ENCODE measurements at regions not wholly inside any gene's neighbourhood (a gene's known extent, or its start where the extent isn't known, plus 50 kb on each side); places are given as distances from the start of the nearest gene placed in this dataset.

DNA sequence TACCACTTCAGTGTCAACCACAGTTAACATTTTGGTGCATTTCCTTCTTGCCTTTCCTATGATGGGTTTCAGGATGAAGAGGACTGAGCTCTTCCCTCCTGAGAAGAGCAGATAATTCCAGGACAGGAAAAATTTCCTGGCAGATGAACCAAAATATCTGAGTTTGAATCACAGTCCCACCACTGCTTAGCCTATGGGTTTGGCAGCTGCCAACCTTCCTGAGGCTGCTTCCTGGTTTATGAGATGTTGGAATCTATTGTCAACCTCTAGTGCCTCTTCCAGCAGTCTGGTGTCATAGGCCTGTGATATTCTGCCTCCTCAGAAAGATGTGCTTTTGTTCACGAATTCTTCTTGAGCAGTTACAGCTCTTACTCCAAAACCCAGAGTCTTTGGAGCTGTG is 197.4 kb upstream of the FRMD6 start:
- Mint-ChIP-seq H3K27ac (no peak overlapping the region), H3K9me3 (no peaks in the 10 kb centered on the region), H3K4me1 (ENCODE audit: low read depth) (no peaks in the 10 kb centered on the region), H3K27me3 (peaks cover 21% of the 10 kb centered on the region), H3K4me3 (no peak overlapping the region), H3K36me3 (ENCODE audit: low read depth) (no peaks in the 10 kb centered on the region)
- TF ChIP-seq, protein P1, sequence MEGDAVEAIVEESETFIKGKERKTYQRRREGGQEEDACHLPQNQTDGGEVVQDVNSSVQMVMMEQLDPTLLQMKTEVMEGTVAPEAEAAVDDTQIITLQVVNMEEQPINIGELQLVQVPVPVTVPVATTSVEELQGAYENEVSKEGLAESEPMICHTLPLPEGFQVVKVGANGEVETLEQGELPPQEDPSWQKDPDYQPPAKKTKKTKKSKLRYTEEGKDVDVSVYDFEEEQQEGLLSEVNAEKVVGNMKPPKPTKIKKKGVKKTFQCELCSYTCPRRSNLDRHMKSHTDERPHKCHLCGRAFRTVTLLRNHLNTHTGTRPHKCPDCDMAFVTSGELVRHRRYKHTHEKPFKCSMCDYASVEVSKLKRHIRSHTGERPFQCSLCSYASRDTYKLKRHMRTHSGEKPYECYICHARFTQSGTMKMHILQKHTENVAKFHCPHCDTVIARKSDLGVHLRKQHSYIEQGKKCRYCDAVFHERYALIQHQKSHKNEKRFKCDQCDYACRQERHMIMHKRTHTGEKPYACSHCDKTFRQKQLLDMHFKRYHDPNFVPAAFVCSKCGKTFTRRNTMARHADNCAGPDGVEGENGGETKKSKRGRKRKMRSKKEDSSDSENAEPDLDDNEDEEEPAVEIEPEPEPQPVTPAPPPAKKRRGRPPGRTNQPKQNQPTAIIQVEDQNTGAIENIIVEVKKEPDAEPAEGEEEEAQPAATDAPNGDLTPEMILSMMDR (IDR thresholded peaks at IDR 0.05), result no peak
- DNase-seq, result no peak
- no peaks in the 10 kb centered on the region for H3K9me3 ChIP-seq (ENCODE audit: control insufficient read depth in 1 of 2, insufficient read depth in 1 of 2, low read length in 2 of 2)
- H3K36me3 ChIP-seq (ENCODE audit: insufficient read depth, low read length), result no peaks in the 10 kb centered on the region
- ATAC-seq (ENCODE audit: poor library complexity), result no peak
- POLR2A ChIA-PET, result no interaction called here
- H3K4me1 ChIP-seq (ENCODE audit: insufficient read depth, low read length), result no peaks in the 10 kb centered on the region
- H3K4me3 ChIP-seq (ENCODE audit: low read length), result no peak overlapping the region
- intact Hi-C loops (cut with DNase I, micrococcal nuclease), result no loop called here
- no peak overlapping the region for H3K27ac ChIP-seq (ENCODE audit: low read depth in 1 of 2, low read length in 2 of 2)
- CTCF ChIA-PET, result no interaction called here
- peaks cover 0 to 3% of the 10 kb centered on the region in 2 experiments for H3K27me3 ChIP-seq (ENCODE audit: control insufficient read depth in 1 of 2, insufficient read depth in 2 of 2, low read length in 2 of 2)

DNA sequence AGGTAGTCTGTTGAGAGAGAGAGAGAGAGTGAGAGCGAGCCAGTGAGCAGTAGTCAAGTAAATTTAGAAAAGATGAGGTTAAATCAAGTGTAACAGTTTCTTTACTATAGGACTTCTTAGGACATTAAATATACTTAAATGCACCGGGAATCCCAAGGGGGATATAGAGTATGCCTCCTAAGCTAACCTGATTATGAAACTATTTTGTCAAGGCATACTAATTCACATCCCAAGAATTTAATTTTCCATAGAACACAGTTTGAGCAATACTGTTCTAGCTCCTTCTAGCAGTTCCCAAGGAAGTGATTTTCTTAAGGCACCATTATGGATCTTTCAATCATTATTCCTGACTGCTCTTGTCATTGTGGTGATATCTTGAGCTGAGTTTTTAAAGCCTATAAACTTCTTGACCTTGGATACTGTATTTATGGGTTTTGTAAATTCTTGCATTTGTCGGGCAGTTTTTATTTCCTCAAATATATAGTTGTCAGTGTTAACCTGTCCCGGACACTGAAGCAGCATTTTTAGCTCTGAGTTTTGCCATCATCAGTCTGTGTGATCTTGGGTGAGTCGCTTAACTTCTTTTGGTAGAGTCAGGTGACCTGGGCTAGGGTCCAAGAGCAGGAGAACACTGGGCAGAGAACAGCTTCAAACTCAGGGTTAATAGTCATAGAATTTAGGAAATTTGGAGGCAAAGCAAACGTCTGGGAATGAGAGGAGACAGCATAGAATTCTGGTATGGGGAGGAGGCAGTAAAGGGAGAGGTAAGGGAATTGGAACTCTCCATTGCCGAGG is 196.5 kb upstream of the FRMD6 start:
- H3K36me3 ChIP-seq (ENCODE audit: insufficient read depth, low read length), result no peaks in the 10 kb centered on the region
- CTCF ChIA-PET, result no interaction called here
- POLR2A ChIA-PET, result no interaction called here

DNA sequence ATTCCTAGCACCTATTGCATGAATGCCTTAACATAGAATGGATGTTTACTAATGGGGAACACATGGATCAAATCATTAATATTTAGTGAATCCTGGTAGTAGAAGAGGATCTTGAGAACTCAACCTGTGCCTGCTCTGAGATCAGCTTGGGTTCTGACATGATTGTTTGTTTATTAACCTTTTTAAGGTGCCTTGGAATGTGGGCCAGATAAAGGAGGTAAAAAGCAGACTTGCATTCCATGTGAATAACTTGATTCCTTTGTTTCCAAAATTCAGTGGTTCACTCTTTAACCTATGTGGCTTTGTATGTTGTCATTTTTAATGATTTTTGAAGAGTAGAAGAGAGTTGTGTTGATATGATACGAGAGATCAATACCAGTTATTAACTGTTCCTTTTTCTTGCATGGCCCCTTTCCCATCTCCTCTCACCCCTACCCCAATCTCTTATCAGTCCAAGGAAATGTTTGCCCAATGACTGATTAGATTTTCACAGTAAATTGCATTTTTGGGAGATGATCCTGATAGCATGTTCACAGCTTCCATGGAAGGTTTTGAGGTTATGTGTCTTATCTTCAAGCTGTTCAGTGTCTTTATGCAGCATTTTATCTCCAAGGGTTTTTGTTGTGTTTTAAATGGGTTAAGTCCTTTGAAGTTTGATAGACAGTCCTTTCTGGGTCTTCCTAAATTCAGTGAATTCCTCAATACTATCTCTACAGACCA is 193.7 kb upstream of the FRMD6 start:
- CTCF ChIA-PET, result no interaction called here
- Histone ChIP-seq H3K9me3 (ENCODE audit: control insufficient read depth in 1 of 2, insufficient read depth in 1 of 2, low read length in 2 of 2) (no peaks in the 10 kb centered on the region), H3K4me3 (ENCODE audit: low read length) (no peak overlapping the region), H3K27me3 (ENCODE audit: control insufficient read depth in 1 of 2, insufficient read depth in 2 of 2, low read length in 2 of 2) (no peaks in the 10 kb centered on the region), H3K4me1 (ENCODE audit: insufficient read depth, low read length) (no peaks in the 10 kb centered on the region), H3K36me3 (ENCODE audit: insufficient read depth, low read length) (no peaks in the 10 kb centered on the region), H3K27ac (ENCODE audit: low read depth in 1 of 2, low read length in 2 of 2) (no peak overlapping the region)
- no peaks in the 10 kb centered on the region for H3K36me3 Mint-ChIP-seq (ENCODE audit: low read depth)
- no peak overlapping the region for H3K4me3 Mint-ChIP-seq
- peaks cover 21% of the 10 kb centered on the region for H3K27me3 Mint-ChIP-seq
- no peak overlapping the region for H3K27ac Mint-ChIP-seq
- H3K4me1 Mint-ChIP-seq (ENCODE audit: low read depth), result no peaks in the 10 kb centered on the region
- DNase-seq (no peak), ATAC-seq (ENCODE audit: poor library complexity) (no peak)
- TF ChIP-seq, protein P1 (IDR thresholded peaks at IDR 0.05), result no peak
- POLR2A ChIA-PET, result no interaction called here
- intact Hi-C loops (cut with DNase I, micrococcal nuclease), result no loop called here
- no peaks in the 10 kb centered on the region for H3K9me3 Mint-ChIP-seq

More for the DNA sequence above, 196.5 kb upstream of the FRMD6 start:
- no peaks in the 10 kb centered on the region for H3K4me1 ChIP-seq (ENCODE audit: insufficient read depth, low read length)
- DNase-seq (no peak), ATAC-seq (ENCODE audit: poor library complexity) (no peak)
- H3K4me3 Mint-ChIP-seq, result no peak overlapping the region
- no peak overlapping the region for H3K4me3 ChIP-seq (ENCODE audit: low read length)
- H3K27ac ChIP-seq (ENCODE audit: low read depth in 1 of 2, low read length in 2 of 2), result no peak overlapping the region
- TF ChIP-seq, protein P1 (IDR thresholded peaks at IDR 0.05), result no peak
- H3K9me3 ChIP-seq (ENCODE audit: control insufficient read depth in 1 of 2, insufficient read depth in 1 of 2, low read length in 2 of 2), result no peaks in the 10 kb centered on the region
- no peaks in the 10 kb centered on the region for H3K36me3 Mint-ChIP-seq (ENCODE audit: low read depth)
- H3K27me3 ChIP-seq (ENCODE audit: control insufficient read depth in 1 of 2, insufficient read depth in 2 of 2, low read length in 2 of 2), result peaks cover 0 to 3% of the 10 kb centered on the region in 2 experiments
- intact Hi-C loops (cut with DNase I, micrococcal nuclease), result no loop called here
- H3K9me3 Mint-ChIP-seq, result no peaks in the 10 kb centered on the region
- no peaks in the 10 kb centered on the region for H3K4me1 Mint-ChIP-seq (ENCODE audit: low read depth)
- no peak overlapping the region for H3K27ac Mint-ChIP-seq
- peaks cover 21% of the 10 kb centered on the region for H3K27me3 Mint-ChIP-seq
